HL-60 (cell line): ENCODE measurements at regions not wholly inside any gene's neighbourhood (a gene's known extent, or its start where the extent isn't known, plus 50 kb on each side); places are given as distances from the start of the nearest gene placed in this dataset.

Experiments used
- CTCF ChIP-seq: IDR thresholded peaks from one replicate; pipeline ENCODE4 v1.5.1; 2011; ENCODE audit warnings: low read length, control low read depth, inconsistent platforms; ENCODE audit not compliant: insufficient read depth
- POLR2AphosphoS5 ChIP-seq: IDR thresholded peaks from 2 replicates; pipeline ENCODE4 v1.6.1; 2012; ENCODE audit warnings: low read depth
- REST ChIP-seq: IDR thresholded peaks from 2 replicates; pipeline ENCODE4 v1.6.1; 2012; ENCODE audit warnings: low read depth; ENCODE audit not compliant: insufficient replicate concordance
- SPI1 ChIP-seq: IDR thresholded peaks from 2 replicates; pipeline ENCODE4 v1.6.1; 2012; ENCODE audit warnings: low read depth, mild to moderate bottlenecking, borderline replicate concordance

GRCh38 chr15:96581371-96581770 is 250.9 kb downstream of the NR2F2 start:
- TF ChIP-seq CTCF (no peak), POLR2AphosphoS5 (no peak), REST (no peak), SPI1 (no peak)
